ENCODE measurements at regions not wholly inside any gene's neighbourhood (a gene's known extent, or its start where the extent isn't known, plus 50 kb on each side); places are given as distances from the start of the nearest gene placed in this dataset.
A peak's percentile ranks its signal among the peaks of the same experiment; 100 is the strongest.

GRCh38 chr5:18314192-18314778 is 680.0 kb downstream of the TAF11L14 start:
- Mint-ChIP-seq H3K4me3 (no peak overlapping the region), H3K27me3 (no peaks in the 10 kb centered on the region), H3K9me3 (no peaks in the 10 kb centered on the region), H3K27ac (no peak overlapping the region), H3K4me1 (ENCODE audit: unreplicated experiment) (no peaks in the 10 kb centered on the region), H3K36me3 (no peaks in the 10 kb centered on the region)
- DNase-seq (ENCODE audit: extremely low spot score, unreplicated experiment) = no peak
- TF ChIP-seq, protein P1, sequence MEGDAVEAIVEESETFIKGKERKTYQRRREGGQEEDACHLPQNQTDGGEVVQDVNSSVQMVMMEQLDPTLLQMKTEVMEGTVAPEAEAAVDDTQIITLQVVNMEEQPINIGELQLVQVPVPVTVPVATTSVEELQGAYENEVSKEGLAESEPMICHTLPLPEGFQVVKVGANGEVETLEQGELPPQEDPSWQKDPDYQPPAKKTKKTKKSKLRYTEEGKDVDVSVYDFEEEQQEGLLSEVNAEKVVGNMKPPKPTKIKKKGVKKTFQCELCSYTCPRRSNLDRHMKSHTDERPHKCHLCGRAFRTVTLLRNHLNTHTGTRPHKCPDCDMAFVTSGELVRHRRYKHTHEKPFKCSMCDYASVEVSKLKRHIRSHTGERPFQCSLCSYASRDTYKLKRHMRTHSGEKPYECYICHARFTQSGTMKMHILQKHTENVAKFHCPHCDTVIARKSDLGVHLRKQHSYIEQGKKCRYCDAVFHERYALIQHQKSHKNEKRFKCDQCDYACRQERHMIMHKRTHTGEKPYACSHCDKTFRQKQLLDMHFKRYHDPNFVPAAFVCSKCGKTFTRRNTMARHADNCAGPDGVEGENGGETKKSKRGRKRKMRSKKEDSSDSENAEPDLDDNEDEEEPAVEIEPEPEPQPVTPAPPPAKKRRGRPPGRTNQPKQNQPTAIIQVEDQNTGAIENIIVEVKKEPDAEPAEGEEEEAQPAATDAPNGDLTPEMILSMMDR (conservative IDR thresholded peaks at IDR 0.05) = peak; percentile 88

DNA sequence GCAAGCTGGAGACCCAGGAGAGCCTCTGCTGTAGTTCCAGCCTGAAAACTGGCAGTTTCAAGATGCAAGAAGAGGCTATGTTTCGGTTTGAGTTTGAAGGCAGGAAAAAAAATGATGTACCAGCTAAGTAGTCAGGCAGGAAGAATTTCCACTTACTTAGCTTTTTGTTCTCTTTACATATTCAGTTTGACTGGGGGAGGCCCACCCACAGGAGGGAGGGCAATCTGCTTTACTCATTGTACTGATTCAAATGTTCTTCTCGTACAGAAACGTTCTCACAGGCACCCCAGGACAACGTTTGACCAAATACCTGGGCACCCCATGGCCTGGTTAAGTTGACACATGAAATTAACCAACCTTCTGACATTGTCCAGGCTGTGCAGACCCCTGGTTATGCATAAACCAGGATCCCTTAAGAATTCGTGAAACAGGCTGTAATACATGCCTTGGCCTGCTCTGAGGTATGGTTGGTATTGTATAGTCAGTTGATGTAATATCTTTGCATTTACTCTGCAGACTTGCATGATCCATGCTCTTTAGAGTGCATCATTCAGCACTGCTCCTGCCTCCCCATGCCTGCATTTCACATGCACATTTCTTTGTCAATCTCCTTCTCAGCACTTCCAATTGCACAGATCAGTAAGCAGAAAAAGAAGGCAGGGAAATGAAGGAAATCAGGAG is 687.1 kb downstream of the TAF11L14 start:
- Mint-ChIP-seq H3K27me3 (no peaks in the 10 kb centered on the region), H3K4me1 (ENCODE audit: unreplicated experiment) (no peaks in the 10 kb centered on the region), H3K36me3 (no peaks in the 10 kb centered on the region), H3K27ac (no peak overlapping the region), H3K9me3 (no peaks in the 10 kb centered on the region), H3K4me3 (no peak overlapping the region)
- TF ChIP-seq, protein P1 (conservative IDR thresholded peaks at IDR 0.05) = no peak
- DNase-seq (ENCODE audit: extremely low spot score, unreplicated experiment) = no peak

- Mint-ChIP-seq H3K27me3 (no peaks in the 10 kb centered on the region), H3K36me3 (no peaks in the 10 kb centered on the region), H3K27ac (no peak overlapping the region), H3K4me1 (ENCODE audit: unreplicated experiment) (no peaks in the 10 kb centered on the region), H3K9me3 (no peaks in the 10 kb centered on the region), H3K4me3 (no peak overlapping the region)
- TF ChIP-seq, protein P1 (conservative IDR thresholded peaks at IDR 0.05) = no peak
- no peak for DNase-seq (ENCODE audit: extremely low spot score, unreplicated experiment)
Observed at GRCh38 chr5:18323891-18324290, 689.6 kb downstream of the TAF11L14 start.

DNA sequence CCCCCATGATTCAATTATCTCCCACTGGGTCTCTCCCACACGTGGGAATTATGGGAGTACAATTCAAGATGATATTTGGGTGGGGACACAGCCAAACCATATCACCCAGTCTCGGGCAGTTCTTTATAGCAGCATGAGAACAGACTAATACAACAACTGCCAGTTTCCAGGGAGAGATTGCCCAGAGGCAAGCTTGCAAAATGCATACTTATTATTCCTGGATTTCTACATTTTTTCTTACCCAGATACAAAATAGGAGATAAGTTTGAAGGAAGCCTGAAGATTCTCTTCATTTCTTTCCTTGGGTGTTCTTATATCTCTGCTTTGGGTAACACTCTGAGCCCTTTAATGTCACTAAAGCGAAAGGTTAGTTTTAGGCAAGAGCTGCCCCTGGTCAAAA is 691.2 kb downstream of the TAF11L14 start:
- H3K36me3 Mint-ChIP-seq = no peaks in the 10 kb centered on the region
- no peaks in the 10 kb centered on the region for H3K27me3 Mint-ChIP-seq
- H3K4me3 Mint-ChIP-seq = no peak overlapping the region
- no peak for DNase-seq (ENCODE audit: extremely low spot score, unreplicated experiment)
- H3K4me1 Mint-ChIP-seq (ENCODE audit: unreplicated experiment) = peaks cover 8% of the 10 kb centered on the region
- H3K9me3 Mint-ChIP-seq = no peaks in the 10 kb centered on the region
- H3K27ac Mint-ChIP-seq = no peak overlapping the region
- TF ChIP-seq, protein P1 (conservative IDR thresholded peaks at IDR 0.05) = no peak

DNA sequence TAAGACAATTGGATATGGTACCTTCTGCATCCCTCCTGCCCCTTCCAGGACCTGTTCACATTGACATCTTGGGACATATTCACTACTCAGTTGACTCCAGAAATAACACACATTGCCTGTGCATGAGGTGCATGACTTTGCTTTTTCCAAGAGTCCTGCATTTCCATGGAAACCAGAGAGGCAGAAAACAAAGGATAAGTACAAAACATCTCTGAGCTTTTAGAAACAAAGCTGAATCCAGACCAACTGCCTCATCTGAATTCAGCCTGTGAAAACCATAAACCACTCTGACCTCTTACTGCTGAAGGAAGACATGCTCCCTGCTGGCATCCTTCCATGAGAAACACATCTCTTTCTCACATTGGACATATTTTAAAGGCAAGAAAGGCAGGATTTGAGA is 695.1 kb downstream of the TAF11L14 start:
- no peak overlapping the region for H3K27ac Mint-ChIP-seq
- no peak for DNase-seq (ENCODE audit: extremely low spot score, unreplicated experiment)
- TF ChIP-seq, protein P1 (conservative IDR thresholded peaks at IDR 0.05) = no peak

More for the DNA sequence above, 695.1 kb downstream of the TAF11L14 start:
- H3K4me1 Mint-ChIP-seq (ENCODE audit: unreplicated experiment) = peaks cover 8% of the 10 kb centered on the region
- peaks cover 9% of the 10 kb centered on the region for H3K9me3 Mint-ChIP-seq
- no peak overlapping the region for H3K4me3 Mint-ChIP-seq
- H3K36me3 Mint-ChIP-seq = no peaks in the 10 kb centered on the region
- no peaks in the 10 kb centered on the region for H3K27me3 Mint-ChIP-seq
